ENCODE measurements at regions not wholly inside any gene's neighbourhood (a gene's known extent, or its start where the extent isn't known, plus 50 kb on each side); places are given as distances from the start of the nearest gene placed in this dataset.

GRCh38 chr13:111907341-111907880 lies 159.5 kb upstream of the SOX1 start:
- no peak for TF ChIP-seq GABPA (IDR thresholded peaks at IDR 0.05; ENCODE audit: borderline replicate concordance, insufficient read depth, low read length)
- TF ChIP-seq POLR2AphosphoS5 (IDR thresholded peaks at IDR 0.05; ENCODE audit: low read depth, low read length): no peak
- TF ChIP-seq, protein P1, sequence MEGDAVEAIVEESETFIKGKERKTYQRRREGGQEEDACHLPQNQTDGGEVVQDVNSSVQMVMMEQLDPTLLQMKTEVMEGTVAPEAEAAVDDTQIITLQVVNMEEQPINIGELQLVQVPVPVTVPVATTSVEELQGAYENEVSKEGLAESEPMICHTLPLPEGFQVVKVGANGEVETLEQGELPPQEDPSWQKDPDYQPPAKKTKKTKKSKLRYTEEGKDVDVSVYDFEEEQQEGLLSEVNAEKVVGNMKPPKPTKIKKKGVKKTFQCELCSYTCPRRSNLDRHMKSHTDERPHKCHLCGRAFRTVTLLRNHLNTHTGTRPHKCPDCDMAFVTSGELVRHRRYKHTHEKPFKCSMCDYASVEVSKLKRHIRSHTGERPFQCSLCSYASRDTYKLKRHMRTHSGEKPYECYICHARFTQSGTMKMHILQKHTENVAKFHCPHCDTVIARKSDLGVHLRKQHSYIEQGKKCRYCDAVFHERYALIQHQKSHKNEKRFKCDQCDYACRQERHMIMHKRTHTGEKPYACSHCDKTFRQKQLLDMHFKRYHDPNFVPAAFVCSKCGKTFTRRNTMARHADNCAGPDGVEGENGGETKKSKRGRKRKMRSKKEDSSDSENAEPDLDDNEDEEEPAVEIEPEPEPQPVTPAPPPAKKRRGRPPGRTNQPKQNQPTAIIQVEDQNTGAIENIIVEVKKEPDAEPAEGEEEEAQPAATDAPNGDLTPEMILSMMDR (IDR thresholded peaks at IDR 0.05; ENCODE audit: control extremely low read depth in 1 of 3, insufficient read depth in 1 of 3, low read depth in 1 of 3, low read length in 3 of 3): no peak
- TF ChIP-seq BRCA1 (IDR thresholded peaks at IDR 0.05; ENCODE audit: low read depth, low read length): no peak
- TF ChIP-seq EZH2 (IDR thresholded peaks at IDR 0.05; ENCODE audit: low read depth, low read length, severe bottlenecking): no peak
- no peak for TF ChIP-seq ATF3 (IDR thresholded peaks at IDR 0.05; ENCODE audit: insufficient read depth, low read depth, low read length)
- no peak for TF ChIP-seq POLR2A (IDR thresholded peaks at IDR 0.05; ENCODE audit: control extremely low read depth in 1 of 2, low read depth in 2 of 2, low read length in 2 of 2)
- TF ChIP-seq RFX5 (IDR thresholded peaks at IDR 0.05; ENCODE audit: borderline replicate concordance, low read depth, low read length): no peak
- TF ChIP-seq CEBPB (IDR thresholded peaks at IDR 0.05; ENCODE audit: low read depth, low read length): no peak
- no peak for TF ChIP-seq HDAC2 (IDR thresholded peaks at IDR 0.05; ENCODE audit: borderline replicate concordance in 1 of 2, low read depth in 2 of 2, low read length in 2 of 2)
- no peak for TF ChIP-seq TAF1 (IDR thresholded peaks at IDR 0.05; ENCODE audit: low read depth, low read length)
